Occipital lobe (tissue), 1 donor: ENCODE measurements at regions not wholly inside any gene's neighbourhood (a gene's known extent, or its start where the extent isn't known, plus 50 kb on each side); places are given as distances from the start of the nearest gene placed in this dataset.
"Not testable (repeated sequence)": the region's sequence is repeated elsewhere in the genome, so short reads cannot be mapped to it uniquely, and the experiment has no call there.

Source experiments
- DNase-seq: peaks from one replicate; lab custom pipeline; 2025; lab: John Stamatoyannopoulos, UW

GRCh38 chr13:50594276-50595051, 249.0 kb downstream of the DLEU7 start:
- no peak for DNase-seq

GRCh38 chr13:50595196-50595595, 248.3 kb downstream of the DLEU7 start:
- no peak for DNase-seq

- no peak for DNase-seq
Measured at GRCh38 chr13:50596156-50596555, 247.3 kb downstream of the DLEU7 start.

GRCh38 chr13:50596776-50597203, 246.7 kb downstream of the DLEU7 start:
- no peak for DNase-seq

- DNase-seq = no peak
Measured at GRCh38 chr13:50598338-50598737, 245.2 kb downstream of the DLEU7 start.

- DNase-seq = no peak
Measured at GRCh38 chr13:50599046-50599445, 244.4 kb downstream of the DLEU7 start.

GRCh38 chr13:50599927-50600326, 243.6 kb downstream of the DLEU7 start:
- no peak for DNase-seq

- no peak for DNase-seq
Measured at GRCh38 chr13:50608370-50608769, 235.1 kb downstream of the DLEU7 start.

GRCh38 chr13:50609011-50609410, 234.5 kb downstream of the DLEU7 start:
- no peak for DNase-seq

GRCh38 chr13:50610238-50610637, 233.3 kb downstream of the DLEU7 start:
- no peak for DNase-seq

GRCh38 chr13:50611117-50611781, 232.2 kb downstream of the DLEU7 start:
- no peak for DNase-seq

GRCh38 chr13:50612717-50613116, 230.8 kb downstream of the DLEU7 start:
- DNase-seq = no peak

GRCh38 chr13:50613356-50613831, 230.1 kb downstream of the DLEU7 start:
- DNase-seq = no peak

GRCh38 chr13:50615234-50615633, 228.3 kb downstream of the DLEU7 start:
- DNase-seq = no peak

- no peak for DNase-seq
Measured at GRCh38 chr13:50616101-50616500, 227.4 kb downstream of the DLEU7 start.

GRCh38 chr13:50617134-50617721, 226.3 kb downstream of the DLEU7 start:
- no peak for DNase-seq

GRCh38 chr13:50618206-50618605, 225.3 kb downstream of the DLEU7 start:
- DNase-seq = no peak

GRCh38 chr13:50626101-50626547, 217.4 kb downstream of the DLEU7 start:
- DNase-seq = no peak

GRCh38 chr13:50627111-50627510, 216.4 kb downstream of the DLEU7 start:
- no peak for DNase-seq

GRCh38 chr13:50628512-50628911, 215.0 kb downstream of the DLEU7 start:
- not testable (repeated sequence) for DNase-seq

GRCh38 chr13:50629497-50629896, 214.0 kb downstream of the DLEU7 start:
- no peak for DNase-seq

GRCh38 chr13:50629966-50630365, 213.5 kb downstream of the DLEU7 start:
- DNase-seq = no peak
